HFFc6 (cell line): ENCODE measurements at regions not wholly inside any gene's neighbourhood (a gene's known extent, or its start where the extent isn't known, plus 50 kb on each side); places are given as distances from the start of the nearest gene placed in this dataset.

Experiments
- DNase-seq: peaks from one replicate; pipeline ENCODE4 v3.0.0-alpha.2; 2018
- H3K27ac Mint-ChIP-seq: 2 replicates; pipeline ENCODE4 v1.8.0; 2020; ENCODE audit warnings: mild to moderate bottlenecking, mixed read lengths
- H3K27me3 Mint-ChIP-seq: 2 replicates; pipeline ENCODE4 v1.8.0; 2021; ENCODE audit warnings: mild to moderate bottlenecking, moderate library complexity, mixed read lengths; ENCODE audit not compliant: insufficient read depth
- H3K36me3 Mint-ChIP-seq: 2 replicates; pipeline ENCODE4 v1.8.0; 2021; ENCODE audit warnings: low read depth, mixed read lengths
- H3K4me1 Mint-ChIP-seq: 2 replicates; pipeline ENCODE4 v1.8.0; 2020; ENCODE audit warnings: low read depth, mixed read lengths
- H3K4me3 Mint-ChIP-seq: 2 replicates; pipeline ENCODE4 v1.8.0; 2020; ENCODE audit warnings: mild to moderate bottlenecking, moderate library complexity, mixed read lengths
- H3K9me3 Mint-ChIP-seq: 2 replicates; pipeline ENCODE4 v1.8.0; 2020; ENCODE audit warnings: mild to moderate bottlenecking, mixed read lengths
- CTCF ChIP-seq: fragments of 200-600 bp; sonication (generic); IDR thresholded peaks from 2 replicates; pipeline ENCODE4 v1.5.0; 2021; ENCODE audit warnings: antibody characterized with exemption, mild to moderate bottlenecking

GRCh38 chr3:22039161-22039560, 288.2 kb upstream of the ZNF385D start:
- no peaks in the 10 kb centered on the region; the same call in 1 of the 2 replicates for H3K36me3 Mint-ChIP-seq
- no peak overlapping the region for H3K27ac Mint-ChIP-seq
- no peak for TF ChIP-seq CTCF
- no peaks in the 10 kb centered on the region; the same call in 1 of the 2 replicates for H3K27me3 Mint-ChIP-seq
- H3K4me3 Mint-ChIP-seq = no peak overlapping the region
- DNase-seq = no peak
- H3K9me3 Mint-ChIP-seq = peaks cover 20% of the 10 kb centered on the region
- H3K4me1 Mint-ChIP-seq = no peaks in the 10 kb centered on the region

GRCh38 chr3:22040150-22040549, 289.1 kb upstream of the ZNF385D start:
- DNase-seq = no peak
- H3K9me3 Mint-ChIP-seq = peaks cover 21% of the 10 kb centered on the region
- no peaks in the 10 kb centered on the region for H3K4me1 Mint-ChIP-seq
- H3K36me3 Mint-ChIP-seq = no peaks in the 10 kb centered on the region; the same call in 1 of the 2 replicates
- no peak overlapping the region for H3K27ac Mint-ChIP-seq
- H3K4me3 Mint-ChIP-seq = no peak overlapping the region
- no peaks in the 10 kb centered on the region; the same call in 1 of the 2 replicates for H3K27me3 Mint-ChIP-seq
- no peak for TF ChIP-seq CTCF

GRCh38 chr3:22045882-22046281, 294.9 kb upstream of the ZNF385D start:
- no peak for DNase-seq
- H3K27ac Mint-ChIP-seq = no peak overlapping the region
- no peaks in the 10 kb centered on the region for H3K27me3 Mint-ChIP-seq
- H3K4me3 Mint-ChIP-seq = no peak overlapping the region
- H3K36me3 Mint-ChIP-seq = no peaks in the 10 kb centered on the region
- H3K4me1 Mint-ChIP-seq = no peaks in the 10 kb centered on the region
- TF ChIP-seq CTCF = no peak
- peaks cover 31% of the 10 kb centered on the region for H3K9me3 Mint-ChIP-seq

- DNase-seq = no peak
- TF ChIP-seq CTCF = no peak
- H3K9me3 Mint-ChIP-seq = peaks cover 7% of the 10 kb centered on the region
- no peaks in the 10 kb centered on the region; the same call in 1 of the 2 replicates for H3K27me3 Mint-ChIP-seq
- H3K4me1 Mint-ChIP-seq = no peaks in the 10 kb centered on the region
- H3K36me3 Mint-ChIP-seq = no peaks in the 10 kb centered on the region
- no peak overlapping the region for H3K4me3 Mint-ChIP-seq
- no peak overlapping the region for H3K27ac Mint-ChIP-seq
These were observed 312.5 kb upstream of the ZNF385D start for GRCh38 chr3:22063500-22063899.

- no peak for DNase-seq
- no peaks in the 10 kb centered on the region for H3K27me3 Mint-ChIP-seq
- peaks cover 12% of the 10 kb centered on the region for H3K9me3 Mint-ChIP-seq
- no peak overlapping the region for H3K4me3 Mint-ChIP-seq
- no peaks in the 10 kb centered on the region for H3K4me1 Mint-ChIP-seq
- no peak overlapping the region for H3K27ac Mint-ChIP-seq
- no peaks in the 10 kb centered on the region; the same call in 1 of the 2 replicates for H3K36me3 Mint-ChIP-seq
- TF ChIP-seq CTCF = no peak
These were observed 317.6 kb upstream of the ZNF385D start for GRCh38 chr3:22068619-22069018.

- H3K27me3 Mint-ChIP-seq = no peaks in the 10 kb centered on the region
- DNase-seq = no peak
- TF ChIP-seq CTCF = no peak
- peaks cover 8% of the 10 kb centered on the region; the same call in 1 of the 2 replicates for H3K9me3 Mint-ChIP-seq
- no peaks in the 10 kb centered on the region for H3K4me1 Mint-ChIP-seq
- no peak overlapping the region for H3K27ac Mint-ChIP-seq
- no peak overlapping the region for H3K4me3 Mint-ChIP-seq
- H3K36me3 Mint-ChIP-seq = no peaks in the 10 kb centered on the region
These were observed 337.2 kb upstream of the ZNF385D start for GRCh38 chr3:22088204-22088603.
